ENCODE measurements at regions not wholly inside any gene's neighbourhood (a gene's known extent, or its start where the extent isn't known, plus 50 kb on each side); places are given as distances from the start of the nearest gene placed in this dataset.

- DNase-seq, result no peak
Measured at GRCh38 chr19:31118986-31119385, 230.2 kb downstream of the TSHZ3 start.

DNA sequence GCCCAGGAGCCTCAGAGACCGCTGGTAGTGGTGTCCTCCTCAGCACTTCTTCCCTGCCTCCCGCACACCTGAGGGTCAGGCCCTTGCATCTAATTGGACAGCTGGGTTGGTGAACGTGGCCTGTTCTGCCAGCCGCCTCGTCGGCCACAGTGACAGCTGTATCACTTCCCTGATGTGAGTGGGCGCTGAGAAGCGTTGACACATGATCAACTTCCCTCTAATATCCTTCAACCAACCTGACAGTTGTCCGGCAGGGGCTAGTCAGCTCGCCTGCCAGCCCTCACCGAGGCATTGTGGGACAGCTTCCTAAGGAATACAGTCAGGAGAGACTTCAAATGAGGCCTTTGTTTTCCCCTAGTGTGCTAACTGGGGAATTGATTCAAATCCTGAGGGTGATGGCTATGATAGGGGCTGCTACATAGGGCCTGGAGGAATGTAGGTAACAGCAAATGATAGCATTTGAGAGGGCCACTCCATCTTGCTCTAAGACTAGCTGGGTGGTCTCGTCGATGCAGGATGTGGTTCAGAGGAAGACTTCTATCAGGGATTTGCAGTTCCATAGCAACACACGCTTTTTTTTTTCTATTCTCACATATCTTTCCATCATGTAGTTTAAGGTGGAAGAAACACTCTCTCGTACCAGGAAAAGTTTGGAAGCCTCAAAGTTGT is 230.8 kb downstream of the TSHZ3 start:
- no peak for DNase-seq

DNA sequence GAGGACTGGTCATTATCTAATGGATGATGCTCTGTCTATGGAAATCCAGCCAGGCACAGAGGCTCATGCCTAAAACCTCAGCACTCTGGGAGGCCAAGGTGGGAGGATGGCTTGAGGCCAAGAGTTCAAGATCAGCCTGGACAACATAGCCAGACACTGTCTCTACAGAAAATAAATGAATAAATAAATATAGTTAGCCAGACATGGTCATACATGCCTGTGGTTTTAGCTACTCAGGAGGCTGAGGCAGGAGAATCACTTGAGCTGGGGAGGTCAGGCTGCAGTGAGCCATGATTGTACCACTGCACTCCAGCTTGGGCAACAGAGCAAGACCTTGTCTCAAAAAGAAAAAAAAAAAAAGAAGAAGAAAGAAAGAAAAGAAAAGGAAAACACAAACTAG is 234.7 kb downstream of the TSHZ3 start:
- no peak for DNase-seq

- DNase-seq, result no peak
Measured at GRCh38 chr19:31113293-31113692, 235.9 kb downstream of the TSHZ3 start.

DNA sequence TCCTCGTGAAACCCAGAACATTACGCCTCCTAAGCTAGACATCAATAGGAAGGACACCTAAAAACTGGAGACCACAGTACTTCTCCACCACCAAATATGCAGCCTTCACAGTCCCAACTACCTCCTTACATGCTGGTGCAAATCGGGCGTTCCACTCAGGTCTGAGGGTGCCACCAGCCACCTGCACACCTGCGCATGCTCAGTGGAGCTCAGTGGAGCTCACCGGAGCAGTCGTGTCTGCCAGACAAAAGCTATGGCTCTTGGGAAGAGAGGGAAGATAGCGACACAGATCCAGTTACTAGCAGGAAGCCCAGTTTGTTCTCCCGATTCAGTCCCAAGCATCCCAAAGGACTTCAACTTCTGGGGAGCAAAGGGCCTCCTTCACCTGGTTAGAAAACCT is 237.1 kb downstream of the TSHZ3 start:
- no peak for DNase-seq

DNA sequence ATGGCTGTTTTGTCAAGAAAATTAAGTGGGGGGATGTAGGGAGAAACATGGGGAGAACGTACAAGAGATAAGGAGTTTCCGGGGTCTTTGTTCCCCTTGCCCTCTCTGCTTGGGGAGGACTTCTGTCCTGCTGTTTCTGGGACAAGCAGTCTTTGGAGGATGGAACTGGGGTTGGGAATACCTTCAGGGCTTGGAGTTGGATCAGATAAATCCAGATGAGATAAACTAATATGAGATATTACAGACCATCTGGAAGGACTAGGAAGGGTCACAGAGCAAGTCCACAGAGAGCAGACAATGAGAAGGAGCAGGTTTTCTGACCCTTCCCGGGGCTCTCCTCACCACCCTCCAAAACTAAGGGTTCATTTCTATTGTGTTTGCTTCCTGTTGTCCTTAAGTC is 237.5 kb downstream of the TSHZ3 start:
- no peak for DNase-seq

DNA sequence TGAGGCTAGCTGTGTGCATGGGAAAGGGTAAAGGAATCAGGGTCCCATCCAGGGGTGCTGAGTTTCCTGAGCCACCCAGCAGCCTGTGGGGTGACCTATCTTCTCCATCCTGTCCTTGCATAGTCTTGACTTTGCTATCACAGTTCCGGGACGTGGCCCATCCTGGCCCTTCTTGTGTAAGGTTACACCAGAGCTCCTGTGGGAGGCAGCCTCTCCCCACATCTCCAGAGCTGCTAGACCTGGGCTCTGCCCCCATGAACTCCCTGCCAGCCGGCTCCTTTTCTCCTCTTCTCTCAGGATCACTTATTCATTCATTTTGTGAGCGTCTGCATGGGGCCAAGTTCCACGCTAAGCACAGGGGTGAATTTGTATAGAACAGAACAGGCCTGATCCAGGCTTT is 238.9 kb downstream of the TSHZ3 start:
- DNase-seq, result no peak

GRCh38 chr19:31109636-31110035 is 239.6 kb downstream of the TSHZ3 start:
- DNase-seq, result no peak

- no peak for DNase-seq
Measured at GRCh38 chr19:31107096-31107495, 242.1 kb downstream of the TSHZ3 start.

- DNase-seq, result no peak
Measured at GRCh38 chr19:31105761-31106160, 243.5 kb downstream of the TSHZ3 start.

GRCh38 chr19:31104451-31104850 is 244.8 kb downstream of the TSHZ3 start:
- no peak for DNase-seq

- DNase-seq, result no peak
Measured at GRCh38 chr19:31103228-31103627, 246.0 kb downstream of the TSHZ3 start.

- DNase-seq, result no peak
Measured at GRCh38 chr19:31102674-31103073, 246.6 kb downstream of the TSHZ3 start.

- no peak for DNase-seq
Measured at GRCh38 chr19:31100981-31101380, 248.3 kb downstream of the TSHZ3 start.

DNA sequence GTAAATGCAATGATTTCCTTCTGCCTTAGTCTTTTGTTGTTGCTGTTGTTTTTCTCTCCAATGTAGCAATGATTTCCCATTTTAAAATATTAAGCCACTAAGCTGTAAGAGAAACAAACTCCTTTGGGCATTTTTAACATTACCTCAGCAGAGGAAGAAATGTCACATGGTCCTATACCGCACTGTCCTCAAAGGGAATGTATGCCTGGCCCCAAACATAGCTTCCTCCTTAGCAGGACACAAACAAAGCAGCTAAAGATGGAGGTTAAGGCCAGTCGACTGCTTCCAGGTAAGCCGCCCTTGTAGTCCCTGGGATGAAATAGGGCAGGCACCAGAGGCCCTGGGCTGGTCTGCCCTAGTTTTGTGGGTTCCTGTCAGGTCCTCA is 249.0 kb downstream of the TSHZ3 start:
- DNase-seq, result no peak

DNA sequence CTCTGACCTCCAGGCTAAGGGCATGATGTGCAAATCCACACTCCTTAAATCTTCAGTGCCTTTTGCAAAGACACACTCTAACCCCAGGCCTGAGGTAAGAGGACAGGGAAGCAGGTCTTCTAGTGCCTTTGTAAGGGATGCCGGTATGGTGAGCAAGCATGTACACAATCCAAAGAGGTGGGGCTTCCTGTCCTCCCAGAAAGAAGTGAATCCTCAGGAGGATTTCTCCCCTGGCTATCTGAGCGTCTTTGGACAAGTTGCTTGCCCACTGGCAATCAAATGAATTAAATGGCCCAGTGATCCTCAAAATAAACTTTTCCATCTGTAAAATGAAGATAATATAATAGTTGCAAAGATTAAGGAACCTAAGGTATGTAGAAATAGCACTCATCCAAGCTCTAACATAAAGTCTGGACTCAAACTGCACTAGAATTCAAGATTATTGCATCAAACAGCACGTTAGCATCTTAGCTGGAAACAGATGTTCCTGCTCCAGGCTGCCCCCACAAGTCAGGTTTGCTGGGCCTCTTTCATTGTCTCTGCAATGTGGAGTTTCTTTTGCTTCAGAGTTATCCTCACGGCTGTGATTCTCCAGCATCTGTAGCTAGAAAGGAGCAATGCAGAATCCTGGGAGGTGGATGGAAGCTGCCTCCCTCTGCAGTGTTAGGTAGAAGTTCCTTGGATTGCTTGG is 249.6 kb downstream of the TSHZ3 start:
- DNase-seq, result no peak

GRCh38 chr19:31098836-31099235 is 250.4 kb downstream of the TSHZ3 start:
- no peak for DNase-seq

DNA sequence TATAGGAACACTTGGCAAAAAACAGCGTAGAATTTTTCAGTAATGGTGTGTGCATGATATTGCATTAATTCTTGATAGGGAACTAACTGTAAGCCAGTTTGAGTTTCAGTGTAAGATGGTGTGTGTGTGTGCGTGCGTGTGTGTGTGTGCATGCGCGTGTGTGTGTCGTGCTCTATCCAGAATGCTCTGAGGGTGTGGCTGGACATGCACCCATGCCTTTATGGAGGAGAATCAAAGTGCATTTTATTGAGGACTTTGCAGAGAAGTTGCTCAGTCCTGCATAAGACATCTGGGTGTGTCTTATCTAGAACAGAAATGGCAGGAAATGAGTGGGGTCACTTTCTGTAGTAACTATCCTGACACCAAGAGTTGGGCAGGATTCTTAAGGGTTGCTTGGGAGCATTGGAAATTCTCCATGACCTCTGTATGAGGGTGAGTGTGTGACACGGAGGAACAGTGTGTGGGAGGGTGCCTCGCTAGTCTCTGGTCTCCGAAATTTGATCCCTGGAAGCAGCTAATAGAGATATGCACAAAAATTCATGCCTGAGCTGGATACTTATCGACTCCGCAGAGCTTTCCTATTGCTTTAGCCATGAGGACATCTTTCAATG is 252.2 kb downstream of the TSHZ3 start:
- no peak for DNase-seq

- DNase-seq, result no peak
Measured at GRCh38 chr19:31096062-31096830, 253.0 kb downstream of the TSHZ3 start.

GRCh38 chr19:31095100-31095804 is 254.0 kb downstream of the TSHZ3 start:
- DNase-seq, result no peak

GRCh38 chr19:31092274-31092673 is 257.0 kb downstream of the TSHZ3 start:
- DNase-seq, result no peak

- no peak for DNase-seq
Measured at GRCh38 chr19:31089681-31090080, 259.6 kb downstream of the TSHZ3 start.

- no peak for DNase-seq
Measured at GRCh38 chr19:31085125-31085524, 264.1 kb downstream of the TSHZ3 start.
